ENCODE measurements at regions not wholly inside any gene's neighbourhood (a gene's known extent, or its start where the extent isn't known, plus 50 kb on each side); places are given as distances from the start of the nearest gene placed in this dataset.
"Not testable (repeated sequence)": the region's sequence is repeated elsewhere in the genome, so short reads cannot be mapped to it uniquely, and the experiment has no call there.

DNA sequence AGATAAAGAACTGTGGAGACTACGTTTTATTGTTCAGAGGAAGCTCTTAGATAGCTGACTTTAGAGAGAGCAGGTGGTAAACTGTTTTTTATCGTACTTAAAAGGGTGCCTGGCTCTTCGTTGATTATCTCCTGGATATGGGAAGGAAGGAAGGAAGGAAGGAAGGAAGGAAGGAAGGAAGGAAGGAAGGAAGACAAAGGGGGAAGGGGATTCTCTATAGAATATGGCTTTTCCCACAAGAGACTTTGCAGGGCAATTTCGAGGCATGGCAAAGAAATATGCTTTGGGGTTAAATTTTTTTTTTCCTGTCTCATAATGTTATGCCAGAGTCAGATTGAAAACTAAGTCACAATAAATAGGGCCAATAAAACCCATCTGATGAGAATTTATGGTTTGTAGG is 271.9 kb upstream of the POU1F1 start:
- Histone ChIP-seq H3K9ac (ENCODE audit: insufficient read depth, low read length) (no peak overlapping the region), H3K4me1 (ENCODE audit: control insufficient read depth, extremely low read depth, insufficient read depth, low read length) (no peaks in the 10 kb centered on the region), H4K20me1 (ENCODE audit: control insufficient read depth, extremely low read depth, insufficient read depth, low read length) (no peaks in the 10 kb centered on the region), H3K4me3 (replicated peaks in 1 of 4; ENCODE audit: control extremely low read depth in 1 of 4, insufficient read depth in 1 of 4, low read depth in 3 of 4, low read length in 4 of 4) (no peak overlapping the region), H3K36me3 (ENCODE audit: control insufficient read depth, insufficient read depth, low read length) (no peaks in the 10 kb centered on the region), H3K9me3 (ENCODE audit: control insufficient read depth, insufficient read depth, low read depth, low read length) (no peaks in the 10 kb centered on the region), H3K79me2 (ENCODE audit: control insufficient read depth, insufficient read depth, low read length) (no peaks in the 10 kb centered on the region), H2AFZ (ENCODE audit: low read length) (no peak overlapping the region), H3K4me2 (ENCODE audit: extremely low read depth, insufficient read depth, low read length) (no peak overlapping the region), H3K27ac (ENCODE audit: insufficient read depth, low read length) (no peak overlapping the region), H3K27me3 (ENCODE audit: control insufficient read depth, insufficient read depth, low read length) (no peaks in the 10 kb centered on the region)
- no peak for DNase-seq (ENCODE audit: low read depth in 2 of 2)
- TF ChIP-seq EZH2 (IDR thresholded peaks at IDR 0.05; ENCODE audit: low read length, missing control alignments): no peak
- TF ChIP-seq CTCF (conservative IDR thresholded peaks at IDR 0.05 in 1 of 2, IDR thresholded peaks at IDR 0.05 in 1 of 2; ENCODE audit: low read depth in 1 of 2, low read length in 2 of 2): no peak

- H3K4me3 ChIP-seq (replicated peaks in 1 of 4; ENCODE audit: control extremely low read depth in 1 of 4, insufficient read depth in 1 of 4, low read depth in 3 of 4, low read length in 4 of 4): no peak overlapping the region
- H4K20me1 ChIP-seq (ENCODE audit: control insufficient read depth, extremely low read depth, insufficient read depth, low read length): no peaks in the 10 kb centered on the region
- no peak overlapping the region for H3K27ac ChIP-seq (ENCODE audit: insufficient read depth, low read length)
- TF ChIP-seq EZH2 (IDR thresholded peaks at IDR 0.05; ENCODE audit: low read length, missing control alignments): no peak
- TF ChIP-seq CTCF (conservative IDR thresholded peaks at IDR 0.05 in 1 of 2, IDR thresholded peaks at IDR 0.05 in 1 of 2; ENCODE audit: low read depth in 1 of 2, low read length in 2 of 2): no peak
- H3K9me3 ChIP-seq (ENCODE audit: control insufficient read depth, insufficient read depth, low read depth, low read length): no peaks in the 10 kb centered on the region
- no peak overlapping the region for H3K4me2 ChIP-seq (ENCODE audit: extremely low read depth, insufficient read depth, low read length)
- no peak overlapping the region for H2AFZ ChIP-seq (ENCODE audit: low read length)
- no peaks in the 10 kb centered on the region for H3K36me3 ChIP-seq (ENCODE audit: control insufficient read depth, insufficient read depth, low read length)
- DNase-seq (ENCODE audit: low read depth in 2 of 2): no peak
- H3K27me3 ChIP-seq (ENCODE audit: control insufficient read depth, insufficient read depth, low read length): no peaks in the 10 kb centered on the region
- H3K79me2 ChIP-seq (ENCODE audit: control insufficient read depth, insufficient read depth, low read length): no peaks in the 10 kb centered on the region
- no peak overlapping the region for H3K9ac ChIP-seq (ENCODE audit: insufficient read depth, low read length)
- H3K4me1 ChIP-seq (ENCODE audit: control insufficient read depth, extremely low read depth, insufficient read depth, low read length): no peaks in the 10 kb centered on the region
Observed at GRCh38 chr3:87546216-87546615, 269.8 kb upstream of the POU1F1 start.

DNA sequence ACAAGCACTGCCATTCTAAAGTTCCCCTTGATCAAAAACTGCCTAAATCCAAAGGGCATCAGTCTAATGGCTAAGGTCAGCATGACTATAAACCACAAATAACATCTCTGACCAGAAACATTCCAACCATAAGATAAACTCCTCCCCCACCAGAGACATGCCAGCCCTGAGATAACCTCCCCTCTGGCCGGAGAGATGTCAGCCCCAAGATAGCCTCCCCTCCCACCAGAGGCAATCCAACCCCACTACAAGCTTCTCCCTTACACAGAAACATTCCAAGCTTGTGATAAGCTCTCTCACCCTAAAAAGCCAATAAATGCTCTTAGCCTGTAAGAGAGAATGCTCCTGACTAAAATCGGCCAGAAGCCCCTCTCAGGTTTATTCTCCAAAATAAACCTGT is 267.0 kb upstream of the POU1F1 start:
- not testable (repeated sequence) for H2AFZ ChIP-seq (ENCODE audit: low read length); H4K20me1 ChIP-seq (ENCODE audit: control insufficient read depth, extremely low read depth, insufficient read depth, low read length); H3K4me2 ChIP-seq (ENCODE audit: extremely low read depth, insufficient read depth, low read length); H3K79me2 ChIP-seq (ENCODE audit: control insufficient read depth, insufficient read depth, low read length); H3K27me3 ChIP-seq (ENCODE audit: control insufficient read depth, insufficient read depth, low read length); H3K9me3 ChIP-seq (ENCODE audit: control insufficient read depth, insufficient read depth, low read depth, low read length); H3K4me1 ChIP-seq (ENCODE audit: control insufficient read depth, extremely low read depth, insufficient read depth, low read length); H3K36me3 ChIP-seq (ENCODE audit: control insufficient read depth, insufficient read depth, low read length); H3K4me3 ChIP-seq (replicated peaks in 1 of 4; ENCODE audit: control extremely low read depth in 1 of 4, insufficient read depth in 1 of 4, low read depth in 3 of 4, low read length in 4 of 4); DNase-seq (ENCODE audit: low read depth in 2 of 2); H3K27ac ChIP-seq (ENCODE audit: insufficient read depth, low read length); H3K9ac ChIP-seq (ENCODE audit: insufficient read depth, low read length)

- Histone ChIP-seq H3K36me3 (ENCODE audit: control insufficient read depth, insufficient read depth, low read length) (no peaks in the 10 kb centered on the region), H3K4me3 (replicated peaks in 1 of 4; ENCODE audit: control extremely low read depth in 1 of 4, insufficient read depth in 1 of 4, low read depth in 3 of 4, low read length in 4 of 4) (no peak overlapping the region), H4K20me1 (ENCODE audit: control insufficient read depth, extremely low read depth, insufficient read depth, low read length) (no peaks in the 10 kb centered on the region), H3K9ac (ENCODE audit: insufficient read depth, low read length) (no peak overlapping the region), H3K9me3 (ENCODE audit: control insufficient read depth, insufficient read depth, low read depth, low read length) (no peaks in the 10 kb centered on the region), H3K27me3 (ENCODE audit: control insufficient read depth, insufficient read depth, low read length) (no peaks in the 10 kb centered on the region), H3K4me2 (ENCODE audit: extremely low read depth, insufficient read depth, low read length) (no peak overlapping the region), H2AFZ (ENCODE audit: low read length) (no peak overlapping the region), H3K27ac (ENCODE audit: insufficient read depth, low read length) (no peak overlapping the region), H3K79me2 (ENCODE audit: control insufficient read depth, insufficient read depth, low read length) (no peaks in the 10 kb centered on the region), H3K4me1 (ENCODE audit: control insufficient read depth, extremely low read depth, insufficient read depth, low read length) (no peaks in the 10 kb centered on the region)
- TF ChIP-seq CTCF (conservative IDR thresholded peaks at IDR 0.05 in 1 of 2, IDR thresholded peaks at IDR 0.05 in 1 of 2; ENCODE audit: low read depth in 1 of 2, low read length in 2 of 2) (no peak), EZH2 (IDR thresholded peaks at IDR 0.05; ENCODE audit: low read length, missing control alignments) (no peak)
- no peak for DNase-seq (ENCODE audit: low read depth in 2 of 2)
Observed at GRCh38 chr3:87541723-87542122, 265.3 kb upstream of the POU1F1 start.

DNA sequence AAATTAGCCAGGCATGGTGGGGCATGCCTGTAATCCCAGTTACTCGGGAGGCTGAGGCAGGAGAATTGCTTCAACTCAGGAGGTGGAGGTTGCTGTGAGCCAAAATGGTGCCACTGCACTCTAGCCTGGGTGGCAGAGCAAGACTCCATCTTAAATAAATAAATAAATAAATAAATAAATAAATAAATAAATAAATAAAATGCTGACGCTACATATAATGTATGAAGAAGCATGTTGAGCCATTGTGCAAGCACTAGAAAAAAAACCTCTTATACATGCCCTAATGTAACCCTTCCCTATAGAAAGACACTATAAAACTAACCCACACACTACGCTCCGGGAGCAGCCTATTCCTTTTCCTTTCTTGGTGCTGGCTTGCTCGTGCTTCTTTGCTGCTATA is 262.3 kb upstream of the POU1F1 start:
- H3K9ac ChIP-seq (ENCODE audit: insufficient read depth, low read length); H3K36me3 ChIP-seq (ENCODE audit: control insufficient read depth, insufficient read depth, low read length); H3K4me3 ChIP-seq (replicated peaks in 1 of 4; ENCODE audit: control extremely low read depth in 1 of 4, insufficient read depth in 1 of 4, low read depth in 3 of 4, low read length in 4 of 4); H3K4me1 ChIP-seq (ENCODE audit: control insufficient read depth, extremely low read depth, insufficient read depth, low read length); H3K27me3 ChIP-seq (ENCODE audit: control insufficient read depth, insufficient read depth, low read length); DNase-seq (ENCODE audit: low read depth in 2 of 2); H4K20me1 ChIP-seq (ENCODE audit: control insufficient read depth, extremely low read depth, insufficient read depth, low read length); H3K9me3 ChIP-seq (ENCODE audit: control insufficient read depth, insufficient read depth, low read depth, low read length); H2AFZ ChIP-seq (ENCODE audit: low read length); H3K27ac ChIP-seq (ENCODE audit: insufficient read depth, low read length); H3K79me2 ChIP-seq (ENCODE audit: control insufficient read depth, insufficient read depth, low read length); H3K4me2 ChIP-seq (ENCODE audit: extremely low read depth, insufficient read depth, low read length): not testable (repeated sequence)

Data from fibroblast of lung (primary cell).